CD8-positive, alpha-beta memory T cell (primary cell): ENCODE measurements at regions not wholly inside any gene's neighbourhood (a gene's known extent, or its start where the extent isn't known, plus 50 kb on each side); places are given as distances from the start of the nearest gene placed in this dataset.

ENCODE experiments used
- CTCF ChIA-PET: fragments of 350-600 bp; sonication (Branson Sonifier 250); formaldehyde crosslinking; loops from one replicate; lab custom pipeline; 2021; ENCODE audit warnings: antibody characterized with exemption; lab: Charles Lee
- POLR2A ChIA-PET: fragments of 350-600 bp; sonication (Branson Sonifier 250); formaldehyde crosslinking; loops from one replicate; lab custom pipeline; 2021; ENCODE audit warnings: antibody characterized with exemption; lab: Charles Lee
- DNase-seq, 5 donors: peaks; one replicate each; pipeline versions ENCODE4 v3.0.0 to v3.0.0-alpha.2; 2020 to 2022; ENCODE audit warnings: mixed read lengths in 1 of 5
- H3K27ac ChIP-seq: one replicate; pipeline ENCODE4 v1.7.0; 2013; ENCODE audit warnings: low read depth, mild to moderate bottlenecking, low read length, moderate library complexity
- H3K27me3 ChIP-seq: 2 replicates; pipeline ENCODE4 v1.7.0; 2013; ENCODE audit warnings: low read length, mild to moderate bottlenecking; ENCODE audit not compliant: insufficient read depth, poor library complexity, severe bottlenecking
- H3K36me3 ChIP-seq: 2 replicates; pipeline ENCODE4 v1.7.0; 2013; ENCODE audit warnings: mild to moderate bottlenecking, low read length, moderate library complexity; ENCODE audit not compliant: insufficient read depth
- H3K4me1 ChIP-seq: 2 replicates; pipeline ENCODE4 v1.7.0; 2013; ENCODE audit warnings: mild to moderate bottlenecking, low read length, moderate library complexity; ENCODE audit not compliant: insufficient read depth
- H3K4me3 ChIP-seq: 2 replicates; pipeline ENCODE4 v1.7.0; 2013; ENCODE audit warnings: mild to moderate bottlenecking, low read length
- H3K9me3 ChIP-seq: 2 replicates; pipeline ENCODE4 v1.7.0; 2013; ENCODE audit warnings: mild to moderate bottlenecking, low read length
- H3K27ac Mint-ChIP-seq, 8 donors: one replicate each; pipeline ENCODE4 v1.8.0; 2020 to 2021; ENCODE audit warnings: mixed read lengths in 8 of 8, mild to moderate bottlenecking in 6 of 8, inconsistent platforms in 3 of 8, moderate library complexity in 3 of 8
- H3K27me3 Mint-ChIP-seq, 2 donors: one replicate each; pipeline ENCODE4 v1.8.0; 2020 to 2021; ENCODE audit warnings: mixed read lengths in 2 of 2, mild to moderate bottlenecking in 1 of 2, moderate library complexity in 1 of 2
- H3K36me3 Mint-ChIP-seq, 3 donors: one replicate each; pipeline ENCODE4 v1.8.0; 2020 to 2021; ENCODE audit warnings: mixed read lengths in 3 of 3, inconsistent platforms in 1 of 3, mild to moderate bottlenecking in 1 of 3
- H3K4me1 Mint-ChIP-seq, 3 donors: one replicate each; pipeline ENCODE4 v1.8.0; 2020 to 2021; ENCODE audit warnings: mixed read lengths in 3 of 3, inconsistent platforms in 1 of 3, mild to moderate bottlenecking in 1 of 3
- H3K4me3 Mint-ChIP-seq, 7 donors: one replicate each; pipeline ENCODE4 v1.8.0; 2020 to 2021; ENCODE audit warnings: mixed read lengths in 7 of 7, mild to moderate bottlenecking in 6 of 7, moderate library complexity in 4 of 7, inconsistent platforms in 2 of 7
- H3K9me3 Mint-ChIP-seq, 5 donors: one replicate each; pipeline ENCODE4 v1.8.0; 2020 to 2022; ENCODE audit warnings: mixed read lengths in 5 of 5, mild to moderate bottlenecking in 3 of 5, moderate library complexity in 2 of 5, inconsistent platforms in 1 of 5

GRCh38 chr4:124797223-124797622 lies 84.7 kb upstream of the ANKRD50 start:
- Histone ChIP-seq H3K36me3 (no peaks in the 10 kb centered on the region), H3K27ac (no peak overlapping the region), H3K4me1 (no peaks in the 10 kb centered on the region), H3K9me3 (no peaks in the 10 kb centered on the region), H3K4me3 (no peak overlapping the region), H3K27me3 (no peaks in the 10 kb centered on the region)
- no peak overlapping the region for H3K4me3 Mint-ChIP-seq
- no peaks in the 10 kb centered on the region for H3K4me1 Mint-ChIP-seq
- no peaks in the 10 kb centered on the region for H3K36me3 Mint-ChIP-seq
- H3K27ac Mint-ChIP-seq: no peak overlapping the region
- peaks cover 0 to 15% (median 4%) of the 10 kb centered on the region in 5 donors for H3K9me3 Mint-ChIP-seq
- CTCF ChIA-PET: no interaction called here
- no peaks in the 10 kb centered on the region for H3K27me3 Mint-ChIP-seq
- POLR2A ChIA-PET: no interaction called here
- no peak for DNase-seq

GRCh38 chr4:124790471-124790870 lies 77.9 kb upstream of the ANKRD50 start:
- DNase-seq: no peak
- Histone ChIP-seq H3K27me3 (no peaks in the 10 kb centered on the region), H3K27ac (no peak overlapping the region), H3K4me3 (no peak overlapping the region), H3K4me1 (no peaks in the 10 kb centered on the region), H3K36me3 (no peaks in the 10 kb centered on the region), H3K9me3 (no peaks in the 10 kb centered on the region)
- Mint-ChIP-seq H3K27ac (no peak overlapping the region), H3K27me3 (no peaks in the 10 kb centered on the region), H3K9me3 (peaks cover 0 to 6% (median 4%) of the 10 kb centered on the region in 5 donors), H3K36me3 (no peaks in the 10 kb centered on the region), H3K4me3 (no peak overlapping the region), H3K4me1 (no peaks in the 10 kb centered on the region)
- POLR2A ChIA-PET: no interaction called here
- CTCF ChIA-PET: no interaction called here

- no peak for DNase-seq
- Histone ChIP-seq H3K4me1 (no peaks in the 10 kb centered on the region), H3K27me3 (no peaks in the 10 kb centered on the region), H3K9me3 (no peaks in the 10 kb centered on the region), H3K36me3 (no peaks in the 10 kb centered on the region), H3K4me3 (no peak overlapping the region), H3K27ac (no peak overlapping the region)
- Mint-ChIP-seq H3K4me1 (no peaks in the 10 kb centered on the region), H3K27ac (no peak overlapping the region), H3K36me3 (no peaks in the 10 kb centered on the region), H3K4me3 (no peak overlapping the region), H3K27me3 (no peaks in the 10 kb centered on the region), H3K9me3 (peaks cover 0 to 5% (median 2%) of the 10 kb centered on the region in 5 donors)
- CTCF ChIA-PET: no interaction called here
- POLR2A ChIA-PET: no interaction called here
Observed at GRCh38 chr4:124786634-124787033, 74.1 kb upstream of the ANKRD50 start.

GRCh38 chr4:124785645-124786044 lies 73.1 kb upstream of the ANKRD50 start:
- Histone ChIP-seq H3K4me3 (no peak overlapping the region), H3K4me1 (no peaks in the 10 kb centered on the region), H3K36me3 (no peaks in the 10 kb centered on the region), H3K27ac (no peak overlapping the region), H3K9me3 (no peaks in the 10 kb centered on the region), H3K27me3 (no peaks in the 10 kb centered on the region)
- no peaks in the 10 kb centered on the region for H3K4me1 Mint-ChIP-seq
- no peaks in the 10 kb centered on the region for H3K36me3 Mint-ChIP-seq
- DNase-seq: no peak
- peaks cover 0 to 5% (median 2%) of the 10 kb centered on the region in 5 donors for H3K9me3 Mint-ChIP-seq
- ChIA-PET CTCF (no interaction called here), POLR2A (no interaction called here)
- H3K27ac Mint-ChIP-seq: no peak overlapping the region
- H3K4me3 Mint-ChIP-seq: no peak overlapping the region
- H3K27me3 Mint-ChIP-seq: no peaks in the 10 kb centered on the region

- Mint-ChIP-seq H3K27me3 (no peaks in the 10 kb centered on the region), H3K27ac (no peak overlapping the region), H3K9me3 (peaks cover 0 to 5% (median 2%) of the 10 kb centered on the region in 5 donors), H3K36me3 (no peaks in the 10 kb centered on the region), H3K4me1 (no peaks in the 10 kb centered on the region), H3K4me3 (no peak overlapping the region)
- CTCF ChIA-PET: no interaction called here
- H3K27me3 ChIP-seq: no peaks in the 10 kb centered on the region
- no peaks in the 10 kb centered on the region for H3K36me3 ChIP-seq
- no peaks in the 10 kb centered on the region for H3K9me3 ChIP-seq
- DNase-seq: no peak
- no peak overlapping the region for H3K27ac ChIP-seq
- POLR2A ChIA-PET: no interaction called here
- no peak overlapping the region for H3K4me3 ChIP-seq
- H3K4me1 ChIP-seq: no peaks in the 10 kb centered on the region
Observed at GRCh38 chr4:124783847-124784246, 71.3 kb upstream of the ANKRD50 start.

- peaks cover 0 to 17% (median 3%) of the 10 kb centered on the region in 5 donors for H3K9me3 Mint-ChIP-seq
Observed at GRCh38 chr4:124777007-124777406, 64.5 kb upstream of the ANKRD50 start.

GRCh38 chr4:124768596-124769365 lies 56.2 kb upstream of the ANKRD50 start:
- peaks cover 0 to 5% (median 0%) of the 10 kb centered on the region in 5 donors for H3K9me3 Mint-ChIP-seq

More at GRCh38 chr4:124777007-124777406, 64.5 kb upstream of the ANKRD50 start:
- POLR2A ChIA-PET: no interaction called here
- Histone ChIP-seq H3K27me3 (no peaks in the 10 kb centered on the region), H3K4me1 (no peaks in the 10 kb centered on the region), H3K36me3 (no peaks in the 10 kb centered on the region), H3K4me3 (no peak overlapping the region), H3K27ac (no peak overlapping the region), H3K9me3 (no peaks in the 10 kb centered on the region)
- Mint-ChIP-seq H3K4me3 (no peak overlapping the region), H3K27me3 (no peaks in the 10 kb centered on the region), H3K36me3 (no peaks in the 10 kb centered on the region), H3K4me1 (no peaks in the 10 kb centered on the region), H3K27ac (no peak overlapping the region)
- no peak for DNase-seq
- CTCF ChIA-PET: no interaction called here

GRCh38 chr4:124762956-124763355 lies 50.4 kb upstream of the ANKRD50 start:
- ChIA-PET POLR2A (no interaction called here), CTCF (no interaction called here)
- DNase-seq: no peak
- Mint-ChIP-seq H3K4me3 (no peak overlapping the region), H3K27ac (no peak overlapping the region), H3K4me1 (no peaks in the 10 kb centered on the region), H3K9me3 (peaks cover 0 to 4% (median 0%) of the 10 kb centered on the region in 5 donors), H3K27me3 (no peaks in the 10 kb centered on the region), H3K36me3 (no peaks in the 10 kb centered on the region)
- no peak overlapping the region for H3K27ac ChIP-seq
- H3K36me3 ChIP-seq: no peaks in the 10 kb centered on the region
- no peaks in the 10 kb centered on the region for H3K9me3 ChIP-seq
- H3K4me3 ChIP-seq: no peak overlapping the region
- no peaks in the 10 kb centered on the region for H3K4me1 ChIP-seq
- H3K27me3 ChIP-seq: no peaks in the 10 kb centered on the region

More at GRCh38 chr4:124768596-124769365, 56.2 kb upstream of the ANKRD50 start:
- Mint-ChIP-seq H3K27ac (no peak overlapping the region), H3K4me3 (no peak overlapping the region), H3K36me3 (no peaks in the 10 kb centered on the region), H3K4me1 (no peaks in the 10 kb centered on the region), H3K27me3 (no peaks in the 10 kb centered on the region)
- Histone ChIP-seq H3K27me3 (no peaks in the 10 kb centered on the region), H3K4me3 (no peak overlapping the region), H3K4me1 (no peaks in the 10 kb centered on the region), H3K27ac (no peak overlapping the region), H3K36me3 (no peaks in the 10 kb centered on the region), H3K9me3 (no peaks in the 10 kb centered on the region)
- CTCF ChIA-PET: no interaction called here
- POLR2A ChIA-PET: no interaction called here
- DNase-seq: no peak
